ENCODE measurements at regions not wholly inside any gene's neighbourhood (a gene's known extent, or its start where the extent isn't known, plus 50 kb on each side); places are given as distances from the start of the nearest gene placed in this dataset.

DNA sequence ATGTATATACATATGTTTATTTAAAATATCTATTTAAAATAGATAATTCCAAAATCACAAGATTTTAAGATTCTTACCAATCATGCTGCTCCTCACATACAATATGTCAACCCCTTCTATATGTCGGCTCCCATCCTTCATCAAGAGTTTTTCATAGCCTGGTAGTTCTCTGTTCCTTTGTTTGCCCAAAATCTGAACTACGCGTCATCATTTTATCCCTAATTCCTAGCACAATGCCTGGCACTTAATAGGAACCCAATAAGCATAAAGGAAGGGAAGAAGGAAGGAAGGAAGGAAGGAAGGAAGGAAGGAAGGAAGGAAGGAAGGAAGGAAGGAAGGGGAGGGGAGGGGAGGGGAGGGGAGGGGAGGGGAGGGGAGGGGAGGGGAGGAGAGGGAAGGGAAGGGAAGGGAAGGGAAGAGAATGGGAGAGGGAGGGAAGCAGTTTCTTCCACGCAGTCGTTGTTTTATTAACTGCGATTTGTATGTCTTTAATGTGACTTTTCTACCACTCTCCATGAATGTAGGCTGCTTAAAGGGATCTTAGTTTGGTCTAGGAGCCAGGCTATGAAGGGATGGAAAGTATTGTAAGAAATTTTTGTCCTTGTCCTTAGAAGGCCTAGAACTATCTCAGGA, 83.3 kb upstream of the PCGF5 start:
- DNase-seq (ENCODE audit: low spot score): no peak

DNA sequence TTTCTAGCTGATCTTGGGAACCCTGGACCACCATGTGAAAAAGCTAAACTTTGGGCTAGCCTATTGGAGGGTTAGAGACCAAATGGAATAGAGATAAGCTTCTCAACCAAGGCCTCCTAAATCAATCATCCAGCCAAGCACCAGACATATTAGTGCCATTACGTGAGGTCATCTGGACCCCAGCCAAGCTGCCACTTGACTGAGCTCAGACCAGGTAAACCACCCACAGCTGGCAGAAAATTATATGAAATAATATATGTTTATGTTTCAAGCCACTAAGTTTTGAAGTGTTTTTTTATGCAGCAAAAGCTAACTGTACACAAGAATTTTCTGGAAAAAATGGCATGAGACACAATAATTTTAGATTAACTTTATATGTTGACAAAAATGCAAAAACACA, 82.6 kb upstream of the PCGF5 start:
- no peak for DNase-seq (ENCODE audit: low spot score)

DNA sequence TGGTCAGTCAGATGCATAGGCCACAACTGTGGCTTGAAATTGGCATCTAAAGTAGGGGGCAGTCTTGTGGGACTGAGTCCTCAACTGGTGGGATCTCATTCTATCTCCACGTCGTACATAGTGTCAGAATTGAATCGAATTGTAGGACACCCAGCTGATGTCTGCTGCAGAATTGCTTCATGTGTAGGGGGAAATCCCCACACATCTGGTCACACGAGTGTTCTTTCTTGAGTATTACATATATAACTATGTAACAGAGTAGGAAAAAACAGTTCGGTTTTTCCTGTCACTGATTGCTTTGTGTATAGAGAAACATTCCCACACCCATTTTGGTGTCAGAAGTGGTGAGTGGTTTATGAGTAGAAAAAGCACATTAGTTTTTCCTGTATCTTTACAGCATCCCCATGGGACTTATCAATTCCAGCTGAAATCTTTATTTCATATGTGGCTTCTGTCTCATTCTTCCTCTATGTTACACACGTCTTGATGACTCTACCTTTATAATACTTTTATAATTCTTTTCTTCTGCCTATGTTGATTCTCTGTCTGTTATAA, 79.4 kb upstream of the PCGF5 start:
- DNase-seq (ENCODE audit: low spot score): no peak

DNA sequence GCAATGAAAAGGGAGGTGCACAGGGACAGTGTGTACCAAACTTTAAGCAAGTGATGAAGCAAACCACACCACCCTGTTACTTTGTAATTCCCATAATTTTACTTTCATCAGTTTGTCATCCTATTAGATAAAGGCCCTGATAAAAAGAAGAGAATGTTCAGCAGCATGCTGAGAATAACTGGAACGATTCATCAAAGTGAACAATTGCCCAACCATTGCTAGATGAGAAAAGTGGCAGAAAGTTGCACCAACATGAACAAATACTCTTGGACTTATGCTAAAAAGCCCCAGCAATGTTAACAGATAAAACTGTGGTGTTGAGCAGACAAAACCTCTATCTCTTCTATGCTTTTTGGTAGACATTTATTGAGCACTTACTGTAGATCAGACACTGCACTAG, 75.5 kb upstream of the PCGF5 start:
- DNase-seq (ENCODE audit: low spot score): no peak

DNA sequence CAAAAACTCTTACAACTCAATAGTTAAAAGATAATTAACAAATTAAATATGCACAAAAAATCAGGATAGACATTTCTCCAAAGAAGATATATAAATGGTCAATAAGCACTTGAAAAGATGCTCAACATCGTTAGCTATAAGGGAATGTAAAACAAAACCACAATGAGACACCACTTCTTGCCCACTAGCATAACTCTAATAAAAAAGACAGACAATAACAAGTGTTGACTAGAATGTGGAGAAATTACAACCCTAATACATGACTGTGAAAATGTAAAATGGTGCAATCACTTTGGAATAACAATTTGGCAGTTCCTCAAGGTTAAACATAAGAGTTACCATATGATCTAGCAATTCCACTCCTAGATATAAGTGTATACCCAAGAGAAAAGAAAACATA, 74.3 kb upstream of the PCGF5 start:
- DNase-seq (ENCODE audit: low spot score): no peak

DNA sequence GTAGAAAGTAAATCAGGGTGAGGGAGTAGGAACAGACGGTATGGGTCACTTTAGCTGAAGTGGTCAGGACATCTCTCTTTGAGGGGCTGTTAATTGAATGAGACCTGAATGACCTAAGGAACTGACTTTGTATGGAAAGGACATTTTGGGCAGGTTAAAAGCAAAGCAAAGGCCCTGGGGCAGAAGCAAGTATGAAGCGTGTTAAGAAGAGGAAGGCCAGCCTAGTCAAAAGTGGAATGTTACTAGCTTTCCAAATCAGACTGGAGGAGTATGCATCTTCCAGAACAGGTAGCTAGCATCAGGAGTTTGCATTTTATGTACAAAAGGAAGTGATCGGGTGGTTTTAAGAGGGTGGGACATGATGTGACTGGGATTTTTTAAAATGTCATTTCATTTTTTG, 70.9 kb upstream of the PCGF5 start:
- DNase-seq (ENCODE audit: low spot score): no peak

DNA sequence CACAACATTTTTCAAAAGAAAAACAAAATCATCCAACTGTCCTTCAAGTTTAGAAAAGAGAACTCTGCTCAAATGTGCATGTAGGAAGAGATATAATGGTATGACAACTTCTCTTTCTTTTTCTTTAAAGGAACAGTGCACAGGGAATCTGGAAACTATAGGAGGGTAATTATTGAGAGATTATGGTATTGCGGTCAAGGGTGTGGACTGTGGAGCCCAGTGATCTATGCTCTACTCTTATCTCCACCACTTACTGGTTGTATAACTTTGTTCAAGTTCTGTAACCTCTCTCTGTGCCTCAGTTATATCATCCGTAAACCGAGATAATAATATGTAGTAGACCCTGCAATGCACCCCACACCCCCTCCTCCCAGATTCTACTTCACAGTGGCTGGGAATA, 69.8 kb upstream of the PCGF5 start:
- DNase-seq (ENCODE audit: low spot score): no peak

DNA sequence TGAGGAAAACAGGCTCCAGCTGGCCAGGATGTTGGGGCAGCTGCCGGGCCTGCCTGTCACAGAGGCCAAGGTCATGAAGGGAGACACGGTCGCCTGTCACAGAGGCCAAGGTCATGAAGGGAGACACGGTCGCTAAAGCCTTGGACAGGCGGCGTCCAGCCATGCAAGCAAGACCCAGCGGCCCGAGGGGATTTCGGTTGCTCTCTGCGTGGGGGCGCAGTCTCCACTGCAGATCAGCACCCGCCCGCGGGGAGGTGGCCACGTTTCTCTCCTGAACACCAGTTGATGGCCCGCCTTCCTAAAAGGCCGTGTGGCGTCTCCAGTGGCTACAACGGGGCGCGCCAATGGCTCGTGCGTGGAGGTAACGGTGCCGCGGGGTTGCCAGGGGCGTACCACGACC, 67.0 kb upstream of the PCGF5 start:
- DNase-seq (ENCODE audit: low spot score): no peak

DNA sequence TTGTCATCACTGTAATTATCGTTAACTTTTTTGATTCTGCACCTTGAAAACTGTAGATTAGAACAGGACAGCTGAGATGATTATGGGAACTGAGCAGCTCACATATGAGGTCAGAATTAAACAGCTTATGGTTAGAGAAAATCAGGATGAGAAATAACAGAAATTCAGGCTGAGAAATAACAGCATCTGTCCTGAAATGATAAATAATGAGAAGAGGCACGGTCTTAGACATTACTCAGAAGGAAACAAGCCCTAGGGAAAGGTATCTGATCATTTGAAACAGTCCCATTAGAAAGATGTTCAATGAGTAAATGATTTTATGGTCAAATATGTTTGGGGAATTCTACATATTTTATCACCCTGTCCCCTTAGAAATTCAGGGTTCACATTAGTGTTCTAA, 65.6 kb upstream of the PCGF5 start:
- no peak for DNase-seq (ENCODE audit: low spot score)

DNA sequence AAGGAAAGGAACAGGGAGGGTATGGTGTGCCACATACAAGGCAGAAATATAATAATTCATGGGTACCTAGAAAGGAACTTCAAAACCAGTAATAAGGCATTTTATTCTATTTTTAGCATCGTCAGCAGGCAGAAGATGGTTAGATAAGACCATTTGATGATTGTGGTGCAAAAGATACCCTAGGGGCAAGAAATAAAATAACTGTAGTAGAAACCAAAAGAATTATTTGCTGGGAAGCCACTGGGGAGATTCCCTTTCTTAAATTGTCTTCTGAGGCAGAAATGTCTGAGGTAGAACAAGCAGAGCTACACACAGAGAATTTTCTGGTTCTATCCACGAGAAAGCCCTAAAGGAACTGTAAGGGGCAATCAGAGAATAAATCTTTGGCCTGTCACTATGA, 64.3 kb upstream of the PCGF5 start:
- no peak for DNase-seq (ENCODE audit: low spot score)

DNA sequence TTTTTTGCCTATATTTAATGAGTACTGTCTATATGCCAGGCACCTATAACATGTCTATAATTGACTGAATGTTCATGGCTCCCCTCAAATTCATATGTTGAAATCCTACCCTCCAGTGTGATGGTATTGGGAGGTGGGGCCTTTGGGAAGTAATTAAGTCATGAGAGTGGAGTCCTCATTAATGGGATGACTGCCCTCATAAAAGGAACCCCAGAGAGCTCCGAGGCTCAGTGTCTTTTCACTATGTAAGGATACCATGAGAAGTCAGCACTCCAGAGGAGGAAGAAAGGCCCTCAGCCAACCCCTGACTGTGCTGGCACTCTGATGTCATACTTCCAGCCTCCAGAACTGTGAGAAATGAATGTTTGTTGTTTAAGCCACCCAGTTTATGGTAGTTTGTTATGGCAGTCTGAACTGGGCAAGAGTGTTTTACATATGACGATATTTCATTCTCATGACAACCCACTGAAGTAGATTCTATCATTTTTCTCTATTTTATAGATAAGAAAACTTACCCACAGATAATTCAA, 61.1 kb upstream of the PCGF5 start:
- DNase-seq (ENCODE audit: low spot score): no peak

DNA sequence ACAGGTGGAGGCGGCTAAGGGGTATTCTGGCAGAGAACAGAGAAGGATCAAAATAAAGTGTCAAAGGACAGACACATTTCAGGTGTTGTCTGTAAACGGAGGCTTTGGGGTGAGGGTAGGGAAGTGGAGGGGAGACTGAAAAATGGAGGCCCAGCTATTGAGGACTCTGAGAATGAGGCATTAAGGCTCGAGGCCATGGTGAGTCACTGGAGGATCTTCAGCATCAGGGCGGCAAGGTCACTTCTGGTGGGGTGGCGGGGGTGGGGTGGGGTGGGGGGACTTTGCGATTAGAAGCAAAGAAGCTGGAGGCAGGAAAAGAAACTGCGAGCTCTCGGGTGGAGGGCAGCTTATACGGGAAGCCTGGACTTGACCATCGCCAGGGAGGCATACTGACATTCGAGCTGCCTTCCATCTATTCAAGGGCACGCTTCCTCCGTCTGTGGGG, 58.4 kb upstream of the PCGF5 start:
- no peak for DNase-seq (ENCODE audit: low spot score)

DNA sequence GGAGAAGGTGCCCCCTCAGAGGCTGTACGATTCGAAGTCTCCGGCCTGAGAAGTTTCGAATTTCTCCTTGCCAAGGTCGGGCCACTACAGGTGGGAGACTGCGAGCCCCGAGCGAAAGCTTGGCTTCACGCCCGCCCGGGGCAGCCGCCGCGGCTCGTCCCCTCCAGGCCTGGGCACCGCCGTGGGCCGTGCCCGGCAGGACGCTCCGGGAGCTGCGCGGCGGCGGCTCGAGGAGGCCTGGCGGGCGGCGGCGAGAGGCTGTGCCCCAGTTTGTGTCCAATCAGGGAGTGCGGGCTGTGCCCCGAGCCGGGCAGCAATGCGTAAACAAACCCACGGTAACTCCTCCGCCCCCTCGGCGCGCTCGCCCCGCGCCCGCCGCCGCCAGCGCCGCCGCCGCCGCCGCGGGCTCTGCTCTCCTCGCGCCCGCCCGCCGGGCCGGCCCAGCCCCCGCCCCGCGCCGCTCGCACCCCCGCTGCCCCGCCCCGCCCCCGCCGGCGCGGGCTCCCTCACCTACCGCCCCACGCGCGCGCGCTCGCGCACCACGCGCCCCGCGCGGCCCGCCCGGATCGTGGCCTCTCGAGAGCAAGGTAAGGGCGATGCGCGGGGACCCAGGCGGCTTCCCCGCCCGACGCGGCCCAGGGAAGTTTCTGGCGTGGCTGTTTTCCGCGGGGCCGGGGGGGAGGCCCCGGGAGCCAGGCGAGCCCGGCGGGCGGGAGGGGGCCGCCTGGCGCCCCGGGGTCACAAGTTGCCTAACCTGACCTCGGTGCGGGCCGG, 57.8 kb upstream of the PCGF5 start:
- peak; percentile 92 for DNase-seq (ENCODE audit: low spot score)

DNA sequence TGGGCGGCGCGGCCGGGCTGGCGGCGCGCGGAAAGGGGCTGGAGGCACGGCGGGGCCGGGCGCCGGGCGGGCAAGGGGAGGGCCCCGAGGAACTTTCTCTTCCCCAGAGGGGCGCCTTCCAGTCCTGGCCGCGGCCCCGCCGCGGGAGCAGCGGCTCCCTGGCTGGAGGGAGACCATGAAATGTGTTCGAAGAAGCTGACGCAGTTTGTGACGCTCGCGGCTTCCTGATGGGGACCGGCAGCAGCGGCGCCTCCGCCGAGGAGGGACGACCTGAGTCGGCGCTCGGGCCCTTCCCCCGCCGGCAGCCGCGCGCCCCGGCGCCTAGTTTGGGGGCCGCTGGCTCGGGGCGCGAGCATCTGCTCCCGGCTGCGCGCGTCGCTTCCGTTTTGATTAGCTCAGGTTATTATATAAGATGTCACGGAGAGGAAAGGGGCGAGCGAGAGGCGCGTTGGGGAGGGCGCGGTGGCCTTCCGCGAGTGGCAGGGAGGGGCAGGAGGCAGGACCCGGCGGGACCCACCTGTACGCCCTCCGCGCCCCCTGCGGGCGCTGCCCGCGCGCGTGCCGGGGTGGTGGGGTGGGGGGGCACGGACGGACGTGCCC, 57.1 kb upstream of the PCGF5 start:
- peak; percentile 92 for DNase-seq (ENCODE audit: low spot score)

DNA sequence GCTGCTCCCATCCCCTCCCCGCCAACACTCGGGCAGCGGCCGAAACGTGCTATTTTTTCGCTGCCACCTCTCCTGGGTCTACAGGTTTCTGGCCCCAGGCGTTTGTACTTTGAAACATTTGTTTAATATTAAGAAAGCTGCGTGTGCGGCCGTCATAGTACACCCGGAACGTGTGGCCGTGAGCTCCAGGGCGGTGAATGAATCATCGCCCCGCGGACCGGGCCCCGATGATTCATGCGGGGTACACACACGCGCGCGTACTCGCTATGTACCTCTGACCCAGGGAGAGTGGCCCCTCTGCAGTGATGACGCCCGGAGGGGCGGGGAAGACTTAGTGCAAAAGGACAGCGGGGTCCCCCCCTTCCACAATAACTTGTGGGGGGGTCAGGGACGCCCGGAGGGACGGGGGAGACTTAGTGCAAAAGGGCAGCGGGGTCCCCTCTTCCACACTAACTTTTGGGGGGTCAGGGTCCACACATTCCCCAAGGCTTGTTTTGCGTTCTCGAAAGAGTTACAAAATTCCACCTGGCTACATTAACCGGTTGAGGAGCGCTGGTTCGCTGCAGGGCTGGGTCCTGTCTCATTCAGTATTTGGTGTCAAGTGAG, 56.5 kb upstream of the PCGF5 start:
- DNase-seq (ENCODE audit: low spot score): peak; percentile 92

DNA sequence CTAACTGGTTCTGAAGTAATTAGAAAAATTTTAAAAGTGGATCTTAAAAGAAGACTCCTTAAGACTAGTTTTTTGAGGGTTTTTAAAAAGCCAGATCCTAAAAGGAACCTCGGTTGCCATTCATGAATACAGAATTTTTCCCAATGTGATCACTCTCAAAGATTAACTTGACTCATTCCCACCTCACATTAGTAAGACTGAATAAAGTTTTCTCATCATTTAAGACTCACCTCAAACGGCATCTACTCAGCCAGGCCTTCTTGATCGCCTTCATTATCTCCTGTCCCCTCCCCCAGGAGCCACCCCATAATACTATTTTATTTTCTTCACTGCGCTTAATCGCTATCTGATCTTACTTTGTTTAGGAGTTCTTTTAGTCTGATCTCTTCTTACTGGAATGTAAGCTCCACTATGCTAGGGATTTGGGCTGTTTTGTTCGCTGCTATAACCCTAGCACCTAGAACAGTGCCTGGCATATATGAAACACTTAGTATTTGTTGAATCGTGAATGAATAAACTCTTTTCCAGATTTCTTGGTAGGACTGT, 55.9 kb upstream of the PCGF5 start:
- no peak for DNase-seq (ENCODE audit: low spot score)

DNA sequence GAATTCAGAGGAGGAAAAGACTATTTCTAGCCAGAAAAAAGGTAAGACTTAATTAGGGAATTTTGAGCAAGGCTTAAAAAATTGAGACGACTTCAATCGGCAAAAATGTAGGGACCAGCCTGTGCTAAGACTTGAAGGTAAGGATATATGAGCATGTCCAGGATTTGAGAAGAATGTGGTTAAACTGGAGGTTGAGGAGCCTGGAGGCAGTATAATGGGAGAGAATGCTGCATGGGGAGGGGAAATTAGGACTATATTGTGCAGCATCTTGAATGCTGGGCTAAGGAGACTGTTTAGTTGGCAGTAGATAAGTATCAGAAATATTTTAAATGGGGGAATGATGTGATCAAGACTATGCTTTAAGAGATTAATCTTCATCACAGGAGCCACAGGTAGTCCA, 53.1 kb upstream of the PCGF5 start:
- DNase-seq (ENCODE audit: low spot score): no peak

DNA sequence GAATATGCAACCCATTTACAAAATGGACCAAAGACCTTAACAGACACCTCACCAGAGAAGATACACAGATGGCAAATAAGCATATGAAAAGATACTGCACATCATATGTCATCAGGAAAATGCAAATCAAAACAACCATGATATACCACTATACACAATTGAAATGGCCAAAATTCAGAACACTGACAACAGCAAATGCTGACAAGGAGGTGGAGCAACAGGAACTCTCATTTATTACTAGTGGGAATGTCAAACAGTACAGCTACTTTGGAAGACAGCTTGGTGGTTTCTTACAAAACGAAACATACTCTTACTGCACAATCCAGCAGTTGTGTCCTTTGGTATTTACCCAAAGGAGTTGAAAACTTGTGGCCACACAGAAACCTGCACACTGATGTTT, 50.0 kb upstream of the PCGF5 start:
- DNase-seq (ENCODE audit: low spot score): no peak
